GM21390 (cell line): ENCODE measurements at regions not wholly inside any gene's neighbourhood (a gene's known extent, or its start where the extent isn't known, plus 50 kb on each side); places are given as distances from the start of the nearest gene placed in this dataset.

Experiments used
- ATAC-seq: cut with Tn5 transposase; IDR thresholded peaks from one replicate; pipeline ENCODE4 v1.9.1; 2021; ENCODE audit not compliant: unreplicated experiment

DNA sequence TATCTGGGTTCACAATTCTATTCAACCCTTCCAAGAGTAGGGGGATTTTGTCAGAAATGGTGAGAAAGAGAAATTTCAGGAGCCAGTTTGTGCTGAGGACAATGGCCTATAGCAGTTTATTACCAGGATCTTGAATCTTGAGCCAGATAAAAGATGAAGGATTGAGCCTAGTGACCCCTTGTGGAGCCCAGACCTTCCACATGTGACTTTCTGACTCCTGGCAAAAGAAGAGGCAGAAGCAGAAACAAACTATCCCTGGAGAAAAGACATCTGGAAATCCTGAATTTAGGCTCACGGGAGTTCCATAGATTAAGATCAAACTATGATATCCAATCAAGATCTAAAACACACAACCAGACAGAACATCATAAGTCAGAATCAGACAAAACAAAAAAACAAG is 60.9 kb upstream of the CHRM2 start:
- ATAC-seq = no peak

DNA sequence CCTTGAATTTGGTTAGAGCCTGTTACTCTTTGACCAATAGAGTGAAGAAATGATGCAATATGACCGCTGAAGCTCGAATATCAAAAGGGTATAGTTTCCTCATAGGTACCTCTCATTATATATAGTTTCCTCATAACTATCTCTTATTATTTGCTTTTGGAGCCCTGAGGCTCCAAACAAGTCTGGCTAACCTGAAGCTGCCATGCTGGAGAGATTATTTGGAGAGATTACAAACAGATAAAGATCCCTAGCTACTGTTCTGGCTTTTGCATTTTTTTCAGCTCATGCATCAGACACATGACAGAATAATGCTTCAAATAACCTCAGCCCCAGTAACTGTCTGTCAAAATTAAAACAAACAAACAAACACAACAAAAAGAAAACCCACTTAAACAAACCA is 65.4 kb upstream of the CHRM2 start:
- no peak for ATAC-seq

GRCh38 chr7:136783934-136784333 is 84.5 kb upstream of the CHRM2 start:
- no peak for ATAC-seq

- no peak for ATAC-seq
Observed at GRCh38 chr7:136741941-136742340, 126.5 kb upstream of the CHRM2 start.

DNA sequence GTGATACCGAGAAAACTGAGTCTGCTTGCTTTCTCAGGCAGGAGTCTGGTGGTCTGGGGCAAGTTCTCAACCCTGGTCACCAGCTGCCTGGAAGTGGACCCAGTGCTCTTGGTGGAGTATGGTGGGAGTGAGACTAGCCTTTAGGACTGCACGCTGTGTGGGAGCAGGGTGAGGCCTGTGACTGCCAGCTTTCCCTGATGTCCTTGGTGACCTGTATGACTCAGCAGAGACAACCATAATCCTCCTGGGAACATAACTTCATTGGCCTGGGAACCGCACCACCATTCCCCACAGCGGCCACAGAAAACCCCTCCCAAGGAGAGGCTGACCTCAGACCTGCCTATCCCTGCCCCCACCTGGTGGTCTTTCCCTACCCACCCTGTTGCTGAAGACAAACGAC is 139.5 kb upstream of the CHRM2 start:
- no peak for ATAC-seq

DNA sequence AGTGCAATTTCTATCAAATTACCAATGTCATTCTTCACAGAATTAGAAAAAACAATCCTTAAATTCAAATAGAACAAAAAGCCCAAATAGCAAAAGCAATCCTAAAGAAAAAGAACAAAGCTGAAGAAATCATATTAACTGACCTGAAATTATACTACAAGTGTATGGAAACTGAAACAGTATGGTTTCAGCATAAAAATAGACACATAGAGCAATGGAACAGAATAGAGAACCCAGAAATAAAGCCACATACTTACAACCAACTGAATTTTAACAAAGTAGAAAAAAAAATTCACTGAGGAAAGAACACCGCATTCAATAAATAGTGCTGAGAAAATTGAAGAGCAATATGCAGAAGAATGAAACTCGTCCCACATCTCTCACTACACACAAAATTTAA is 142.0 kb upstream of the CHRM2 start:
- no peak for ATAC-seq

DNA sequence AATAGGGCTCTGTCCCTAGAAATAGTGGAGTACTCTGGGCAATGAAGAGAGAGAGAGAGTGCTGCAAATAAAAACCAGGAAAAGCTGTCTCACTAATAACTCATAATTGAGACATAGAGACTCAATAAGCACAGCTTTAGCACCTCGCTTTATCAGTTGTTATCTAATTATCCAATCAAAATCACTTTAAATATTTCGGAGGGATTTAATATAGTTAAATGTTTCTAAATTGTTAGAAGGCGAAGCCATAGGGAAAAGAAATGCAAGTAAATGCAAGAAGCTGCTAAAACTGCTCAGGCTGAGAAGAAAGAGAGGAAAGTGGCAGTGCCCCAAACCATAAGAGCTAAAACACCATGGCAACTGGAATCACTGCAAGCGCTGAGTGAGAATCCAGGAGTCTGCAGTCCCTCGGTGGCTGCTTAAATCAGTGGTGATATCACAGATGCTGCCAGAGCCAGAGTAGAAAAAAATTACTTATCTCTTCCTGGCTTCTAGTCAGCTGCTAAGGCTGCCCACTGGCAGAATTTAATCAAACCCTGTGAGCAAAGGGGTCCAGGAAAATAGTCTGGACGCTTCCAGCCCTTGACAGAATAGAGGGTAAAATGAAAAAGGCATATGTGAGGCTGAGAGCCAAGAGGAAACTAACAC is 150.4 kb upstream of the CHRM2 start:
- no peak for ATAC-seq

DNA sequence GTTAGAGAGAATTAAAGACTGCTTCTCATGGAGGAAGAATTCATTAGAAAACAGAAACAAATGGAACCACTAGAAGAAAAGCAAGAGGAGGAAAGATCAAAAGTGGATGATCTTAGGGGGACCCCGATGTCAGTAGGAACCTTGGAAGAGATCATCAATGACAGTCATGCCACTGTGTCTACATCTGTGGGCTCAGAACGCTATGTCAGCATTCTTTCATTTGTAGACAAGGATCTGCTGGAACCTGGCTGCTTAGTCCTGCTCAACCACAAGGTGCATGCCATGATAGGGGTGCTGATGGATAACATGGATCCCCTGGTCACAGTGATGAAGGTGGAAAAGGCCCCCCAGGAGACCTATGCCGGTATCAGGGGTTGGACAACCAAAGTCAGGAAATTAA is 154.4 kb upstream of the CHRM2 start:
- no peak for ATAC-seq

- ATAC-seq = no peak
Observed at GRCh38 chr7:136710751-136711150, 157.7 kb upstream of the CHRM2 start.

GRCh38 chr7:136709876-136710275 is 158.6 kb upstream of the CHRM2 start:
- no peak for ATAC-seq

DNA sequence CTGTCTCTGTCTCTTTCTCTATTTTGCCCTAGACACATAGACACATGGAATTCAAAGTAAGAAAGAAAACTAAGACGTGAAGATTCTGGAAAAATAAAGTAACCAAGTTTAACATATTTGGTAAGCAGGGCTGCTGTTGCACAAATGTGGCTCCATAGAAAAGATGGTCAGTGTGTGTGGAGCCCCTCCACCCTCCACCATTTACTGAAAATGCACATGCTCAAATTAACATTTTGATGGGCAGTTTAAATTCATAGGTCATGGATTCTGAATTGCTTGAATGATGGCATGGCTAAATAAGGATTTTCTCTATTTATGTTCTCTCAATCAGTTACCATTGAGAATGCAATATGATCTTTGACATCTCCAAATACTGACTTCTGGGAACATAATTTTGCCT is 165.5 kb upstream of the CHRM2 start:
- ATAC-seq = no peak

- no peak for ATAC-seq
Observed at GRCh38 chr7:136698977-136699376, 169.5 kb upstream of the CHRM2 start.

- no peak for ATAC-seq
Observed at GRCh38 chr7:136698231-136698630, 170.2 kb upstream of the CHRM2 start.

DNA sequence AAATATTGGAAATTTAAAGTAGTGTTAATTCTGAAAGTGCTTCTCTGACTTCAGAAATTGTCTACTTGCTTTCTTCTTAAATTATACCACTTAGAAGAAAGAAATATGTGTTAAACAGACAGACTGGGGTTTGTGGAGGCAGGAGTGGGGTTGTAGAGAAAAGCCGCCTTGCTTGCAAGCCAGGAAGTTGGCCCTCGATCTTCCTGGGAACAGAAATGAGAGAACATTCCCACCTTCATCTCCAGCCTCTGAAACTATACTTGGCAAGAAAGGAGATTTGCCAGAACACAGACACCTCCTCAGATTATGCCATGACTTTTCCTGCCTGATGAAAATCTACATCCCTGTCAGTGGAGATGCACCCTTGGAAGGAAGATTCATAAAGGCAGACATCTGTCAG is 171.2 kb upstream of the CHRM2 start:
- no peak for ATAC-seq

DNA sequence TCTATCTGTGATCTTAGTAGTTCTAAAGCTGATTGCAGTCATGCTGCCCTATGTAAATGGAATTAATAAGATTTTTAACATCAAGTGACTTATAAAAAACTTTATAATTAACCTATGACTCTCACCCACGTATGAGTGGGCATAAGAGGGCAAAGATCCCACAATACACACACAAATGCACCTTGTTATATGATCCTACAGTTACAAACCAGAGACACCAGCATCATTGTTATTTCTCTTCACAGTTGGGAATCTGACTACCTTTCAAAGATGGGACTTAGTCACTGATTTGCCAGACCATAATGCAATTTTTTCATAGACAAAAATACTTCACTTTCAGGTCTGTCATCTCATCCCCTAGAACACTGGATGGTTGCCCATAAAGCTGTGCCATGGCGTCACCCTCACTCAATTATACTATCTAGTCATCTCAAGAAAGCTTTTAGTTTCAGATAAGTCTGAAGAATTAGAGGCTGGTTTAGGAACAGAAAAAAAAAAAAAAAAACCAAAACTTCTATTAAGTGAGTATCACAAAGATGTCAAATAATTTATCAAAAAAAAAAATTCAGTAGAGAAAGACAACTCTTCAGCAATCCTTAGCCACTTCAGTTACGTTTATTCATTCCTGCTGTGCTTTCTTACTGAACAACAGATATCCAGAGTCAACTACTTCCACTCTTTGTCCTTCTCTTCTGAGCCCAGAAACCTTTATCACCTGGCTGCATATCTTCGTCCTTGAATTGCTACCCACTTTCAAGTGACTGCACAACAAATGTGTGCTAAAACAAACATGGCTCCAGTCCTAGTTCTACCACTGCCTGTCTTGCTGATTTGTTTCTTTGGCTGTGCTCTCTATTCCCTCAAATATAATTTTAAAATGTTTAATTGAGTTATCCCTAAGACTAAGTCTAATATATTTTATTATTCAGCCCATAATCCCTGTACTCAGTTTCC is 175.0 kb upstream of the CHRM2 start:
- no peak for ATAC-seq

DNA sequence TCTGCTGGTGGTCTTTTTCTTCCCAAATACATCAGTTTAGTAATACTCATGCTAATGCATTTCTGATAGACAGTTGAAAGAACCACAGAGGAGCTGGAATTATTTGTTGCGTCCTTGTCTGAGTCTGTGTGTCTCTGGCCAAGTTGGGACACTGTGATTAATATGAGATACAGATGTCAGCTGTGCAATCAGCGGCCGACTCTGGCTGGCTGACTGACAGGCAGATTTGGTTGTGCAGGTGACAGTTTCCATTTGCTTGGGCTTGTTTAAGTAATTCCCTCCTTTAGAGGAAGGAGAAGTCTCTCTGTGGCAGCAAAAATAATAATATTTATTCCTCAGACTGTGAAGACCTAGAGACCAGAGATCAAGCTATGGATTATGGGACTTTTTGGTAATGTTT is 176.2 kb upstream of the CHRM2 start:
- ATAC-seq = no peak

DNA sequence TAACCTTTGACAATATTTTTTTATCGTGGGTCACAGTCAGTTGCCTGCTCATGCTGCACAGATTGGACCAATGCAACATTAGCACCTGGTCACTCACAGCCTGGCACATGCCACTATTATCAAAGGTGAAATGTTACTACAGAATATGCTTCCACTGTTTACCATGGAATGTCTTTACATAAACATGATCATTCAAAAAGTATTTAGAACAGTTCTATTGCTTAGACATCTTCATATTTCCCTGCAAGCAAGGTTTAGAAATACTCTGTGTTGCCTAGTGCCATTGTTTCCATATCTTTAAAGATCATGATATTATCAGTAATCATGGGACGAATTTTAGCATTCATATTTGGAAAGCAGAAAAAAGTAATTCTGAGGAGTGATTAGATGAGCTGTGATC is 179.9 kb upstream of the CHRM2 start:
- ATAC-seq = no peak

DNA sequence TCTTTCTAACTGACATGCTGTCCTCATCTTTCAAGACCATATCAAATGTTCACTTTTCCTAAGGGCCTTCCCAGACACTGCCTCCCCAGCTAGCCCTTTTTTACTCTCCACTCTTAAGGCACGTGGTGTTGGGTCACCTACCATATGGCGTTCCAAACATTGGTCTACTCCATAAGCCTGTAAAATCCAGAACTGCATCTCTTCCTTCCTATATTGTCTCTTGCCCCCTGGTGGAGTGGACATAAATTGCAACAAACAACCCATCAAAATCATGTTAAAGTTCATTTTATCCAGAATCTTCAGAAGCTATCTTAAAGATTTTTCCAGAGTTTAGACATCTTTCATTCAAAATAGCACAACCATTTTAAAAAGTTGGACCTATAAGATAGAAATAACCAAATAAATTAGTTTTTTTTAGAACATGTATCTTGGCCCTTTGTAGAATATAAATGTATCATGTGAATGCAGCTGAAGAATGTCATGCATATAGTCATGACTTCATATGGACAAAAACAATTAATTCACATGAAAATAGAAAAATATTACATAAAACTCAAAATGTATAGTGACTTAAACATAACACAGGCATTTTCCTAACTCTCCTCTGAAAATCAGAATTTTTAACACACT is 180.6 kb upstream of the CHRM2 start:
- no peak for ATAC-seq

- ATAC-seq = no peak
Observed at GRCh38 chr7:136685501-136686173, 182.8 kb upstream of the CHRM2 start.

GRCh38 chr7:136677471-136678365 is 190.7 kb upstream of the CHRM2 start:
- ATAC-seq = peak; percentile 69
